M059J (cell line): ENCODE measurements at regions not wholly inside any gene's neighbourhood (a gene's known extent, or its start where the extent isn't known, plus 50 kb on each side); places are given as distances from the start of the nearest gene placed in this dataset.

Experiments used
- DNase-seq: peaks from one replicate; pipeline ENCODE4 v3.0.0-alpha.2; 2012; ENCODE audit warnings: low read depth

- DNase-seq: no peak
Measured at GRCh38 chr2:104616856-104617255, 237.1 kb upstream of the POU3F3 start.

- DNase-seq: no peak
Measured at GRCh38 chr2:104620801-104621200, 233.1 kb upstream of the POU3F3 start.

GRCh38 chr2:104635608-104636007 lies 218.3 kb upstream of the POU3F3 start:
- DNase-seq: no peak

GRCh38 chr2:104638190-104638858 lies 215.6 kb upstream of the POU3F3 start:
- no peak for DNase-seq

GRCh38 chr2:104638859-104639202 lies 215.1 kb upstream of the POU3F3 start:
- DNase-seq: no peak

GRCh38 chr2:104641786-104642185 lies 212.1 kb upstream of the POU3F3 start:
- no peak for DNase-seq

GRCh38 chr2:104648376-104648775 lies 205.5 kb upstream of the POU3F3 start:
- DNase-seq: no peak

- no peak for DNase-seq
Measured at GRCh38 chr2:104649866-104650265, 204.0 kb upstream of the POU3F3 start.

- no peak for DNase-seq
Measured at GRCh38 chr2:104650405-104650996, 203.4 kb upstream of the POU3F3 start.

GRCh38 chr2:104654811-104655210 lies 199.1 kb upstream of the POU3F3 start:
- DNase-seq: no peak

- DNase-seq: no peak
Measured at GRCh38 chr2:104656571-104657163, 197.2 kb upstream of the POU3F3 start.

GRCh38 chr2:104658144-104658835 lies 195.6 kb upstream of the POU3F3 start:
- DNase-seq: peak; percentile 3

GRCh38 chr2:104658904-104659591 lies 194.9 kb upstream of the POU3F3 start:
- peak; percentile 0 for DNase-seq

GRCh38 chr2:104660991-104661390 lies 192.9 kb upstream of the POU3F3 start:
- DNase-seq: no peak

- no peak for DNase-seq
Measured at GRCh38 chr2:104664672-104665071, 189.2 kb upstream of the POU3F3 start.

GRCh38 chr2:104668631-104669030 lies 185.3 kb upstream of the POU3F3 start:
- no peak for DNase-seq

GRCh38 chr2:104673225-104673624 lies 180.7 kb upstream of the POU3F3 start:
- no peak for DNase-seq

GRCh38 chr2:104678181-104678580 lies 175.7 kb upstream of the POU3F3 start:
- no peak for DNase-seq

- peak; percentile 1 for DNase-seq
Measured at GRCh38 chr2:104685591-104685990, 168.3 kb upstream of the POU3F3 start.

- no peak for DNase-seq
Measured at GRCh38 chr2:104687147-104687546, 166.8 kb upstream of the POU3F3 start.

GRCh38 chr2:104690255-104690984 lies 163.5 kb upstream of the POU3F3 start:
- no peak for DNase-seq

- no peak for DNase-seq
Measured at GRCh38 chr2:104698276-104698675, 155.6 kb upstream of the POU3F3 start.
